Endothelial cell of umbilical vein (primary cell): ENCODE measurements at regions not wholly inside any gene's neighbourhood (a gene's known extent, or its start where the extent isn't known, plus 50 kb on each side); places are given as distances from the start of the nearest gene placed in this dataset.

Experiments
- CTCF ChIP-seq, 2 donors: IDR thresholded peaks; 1 replicate in 1 of 2; 2 replicates in 1 of 2; pipeline ENCODE4 v1.5.1; 2011; ENCODE audit warnings: low read length in 2 of 2, mild to moderate bottlenecking in 2 of 2, moderate library complexity in 2 of 2, control low read depth in 1 of 2, inconsistent platforms in 1 of 2, low read depth in 1 of 2; ENCODE audit not compliant: insufficient read depth in 1 of 2; ENCODE audit errors: extremely low read depth in 1 of 2
- EZH2 ChIP-seq: IDR thresholded peaks from 2 replicates; pipeline ENCODE4 v1.6.1; 2012; ENCODE audit warnings: borderline replicate concordance, low read depth, mild to moderate bottlenecking, moderate library complexity, low read length, inconsistent platforms; ENCODE audit not compliant: severe bottlenecking
- FOS ChIP-seq: IDR thresholded peaks from 2 replicates; pipeline ENCODE4 v1.6.1; 2011; ENCODE audit warnings: mild to moderate bottlenecking, low read length, moderate library complexity, borderline replicate concordance; ENCODE audit not compliant: insufficient read depth
- GATA2 ChIP-seq: IDR thresholded peaks from 2 replicates; pipeline ENCODE4 v1.7.0; 2011; ENCODE audit warnings: low read depth, mild to moderate bottlenecking, moderate library complexity, mixed read lengths, low read length; ENCODE audit not compliant: insufficient read length, insufficient read depth
- MAX ChIP-seq: IDR thresholded peaks from 2 replicates; pipeline ENCODE4 v1.6.1; 2011; ENCODE audit not compliant: insufficient read depth, insufficient read length
- POLR2A ChIP-seq: IDR thresholded peaks from 2 replicates; pipeline ENCODE4 v1.6.1; 2012; ENCODE audit warnings: low read depth, mild to moderate bottlenecking, control low read depth, low read length
- POLR2AphosphoS5 ChIP-seq: IDR thresholded peaks from 2 replicates; pipeline ENCODE4 v1.6.1; 2012; ENCODE audit warnings: low read depth, mild to moderate bottlenecking, control low read depth, low read length, moderate library complexity; ENCODE audit not compliant: insufficient read depth

DNA sequence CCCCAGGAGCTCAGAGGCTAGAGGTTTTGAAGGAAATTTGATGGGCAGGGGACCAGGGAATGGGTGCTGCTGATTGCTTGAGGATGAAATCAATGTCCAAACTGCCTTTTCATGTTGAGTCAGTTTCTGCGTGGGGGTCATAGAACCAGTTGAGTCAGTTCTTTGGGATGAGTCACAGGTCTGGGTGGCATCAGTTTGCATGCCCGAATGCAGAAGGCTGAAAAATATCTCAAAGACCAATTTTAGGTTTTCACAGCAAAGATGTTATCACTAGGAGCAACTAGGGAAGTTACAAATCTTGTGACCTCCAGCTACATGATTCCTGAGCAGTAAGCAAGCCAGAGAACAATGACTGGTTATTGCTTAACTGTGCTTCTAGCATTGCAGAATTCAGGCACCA, 1135.1 kb upstream of the CRIM1 start:
- TF ChIP-seq CTCF (IDR thresholded peaks at IDR 0.05; ENCODE audit: extremely low read depth in 1 of 2, insufficient read depth in 1 of 2, low read depth in 1 of 2, low read length in 2 of 2) (no peak), POLR2AphosphoS5 (no peak), EZH2 (no peak), GATA2 (no peak), POLR2A (no peak), FOS (no peak), MAX (no peak)
